PFSK-1 (cell line): ENCODE measurements at regions not wholly inside any gene's neighbourhood (a gene's known extent, or its start where the extent isn't known, plus 50 kb on each side); places are given as distances from the start of the nearest gene placed in this dataset.

ENCODE experiments used
- FOXP2 ChIP-seq: optimal IDR thresholded peaks from 2 replicates; pipeline ENCODE3; 2011; ENCODE audit warnings: borderline replicate concordance, control low read depth, inconsistent platforms; ENCODE audit not compliant: insufficient read depth; ENCODE audit errors: extremely low read length, extremely low read depth
- POLR2AphosphoS5 ChIP-seq: IDR thresholded peaks from 2 replicates; pipeline ENCODE4 v1.6.1; 2012; ENCODE audit warnings: low read depth, mild to moderate bottlenecking, control low read depth, low read length, moderate library complexity
- SIN3A ChIP-seq: IDR thresholded peaks from 2 replicates; pipeline ENCODE4 v1.6.1; 2012; ENCODE audit warnings: mild to moderate bottlenecking, low read length, moderate library complexity, borderline replicate concordance; ENCODE audit not compliant: insufficient read depth
- TAF1 ChIP-seq: IDR thresholded peaks from 2 replicates; pipeline ENCODE4 v1.6.1; 2012; ENCODE audit warnings: low read length, control low read depth, borderline replicate concordance; ENCODE audit not compliant: insufficient read depth
- TF ChIP-seq, protein P1 (sequence below), 2 experiments: IDR thresholded peaks; 2 replicates each; pipeline versions ENCODE4 v1.6.1 to v1.8.0; 2011 to 2012; ENCODE audit warnings: low read depth in 2 of 2, low read length in 2 of 2, control low read depth in 1 of 2, inconsistent platforms in 1 of 2, mild to moderate bottlenecking in 1 of 2, moderate library complexity in 1 of 2; ENCODE audit not compliant: insufficient read depth in 1 of 2

DNA sequence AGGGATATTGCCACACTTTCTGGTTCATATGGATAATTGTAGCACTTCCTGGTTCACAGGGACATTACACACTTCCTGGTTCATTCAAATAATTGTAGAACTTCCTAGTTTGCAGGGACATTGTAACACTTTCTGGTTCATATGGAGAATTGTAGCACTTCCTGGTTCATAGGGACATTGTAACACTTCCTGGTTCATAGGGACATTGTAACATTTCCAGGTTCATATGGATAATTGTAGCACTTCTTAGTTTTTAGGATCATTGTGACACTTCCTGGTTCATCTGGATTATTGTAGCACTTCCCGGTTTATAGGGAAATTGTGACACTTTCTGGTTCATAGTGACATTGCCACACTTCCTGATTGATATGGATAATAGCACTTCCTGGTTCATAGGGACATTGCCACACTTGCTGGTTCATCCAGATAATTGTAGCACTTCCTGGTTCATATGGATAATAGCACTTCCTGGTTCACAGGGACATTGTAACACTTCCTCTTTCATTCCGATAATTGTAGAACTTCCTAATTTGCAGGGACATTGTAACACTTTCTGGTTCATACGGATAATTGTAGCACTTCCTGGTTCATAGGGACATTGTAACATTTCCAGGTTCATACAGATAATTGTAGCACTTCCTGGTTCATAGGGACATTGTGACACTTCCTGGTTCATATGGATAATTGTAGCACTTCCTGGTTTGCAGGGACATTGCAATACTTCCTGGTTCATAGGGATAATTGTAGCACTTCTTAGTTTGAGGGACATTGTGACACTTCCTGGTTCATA is 59.2 kb upstream of the CD99 start:
- TF ChIP-seq FOXP2, result no peak

DNA sequence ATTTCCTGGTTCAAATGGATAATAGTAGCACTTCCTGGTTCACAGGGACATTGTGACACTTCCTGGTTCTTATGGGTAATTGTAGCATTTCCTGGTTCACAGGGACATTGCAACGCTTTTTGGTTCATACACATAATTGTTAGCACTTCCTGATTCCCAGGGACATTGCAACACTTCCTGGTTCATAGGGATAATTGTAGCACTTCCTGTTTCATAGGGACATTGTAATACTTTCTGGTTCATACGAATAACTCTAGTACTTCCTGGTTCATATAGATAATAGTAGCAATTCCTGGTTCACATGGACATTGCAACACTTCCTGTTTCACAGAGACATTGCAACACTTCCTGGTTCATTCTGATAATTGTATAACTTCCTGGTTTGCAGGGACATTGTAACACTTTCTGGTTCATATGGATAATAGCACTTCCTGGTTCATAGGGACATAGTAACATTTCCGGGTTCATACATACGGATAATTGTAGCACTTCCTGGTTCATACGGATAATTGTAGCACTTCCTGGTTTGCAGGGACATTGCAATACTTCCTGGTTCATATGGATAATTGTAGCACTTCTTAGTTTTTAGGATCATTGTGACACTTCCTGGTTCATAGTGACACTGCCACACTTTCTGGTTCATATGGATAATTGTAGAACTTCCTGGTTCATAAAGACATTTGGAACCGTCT is 61.6 kb upstream of the CD99 start:
- TF ChIP-seq, protein P1, sequence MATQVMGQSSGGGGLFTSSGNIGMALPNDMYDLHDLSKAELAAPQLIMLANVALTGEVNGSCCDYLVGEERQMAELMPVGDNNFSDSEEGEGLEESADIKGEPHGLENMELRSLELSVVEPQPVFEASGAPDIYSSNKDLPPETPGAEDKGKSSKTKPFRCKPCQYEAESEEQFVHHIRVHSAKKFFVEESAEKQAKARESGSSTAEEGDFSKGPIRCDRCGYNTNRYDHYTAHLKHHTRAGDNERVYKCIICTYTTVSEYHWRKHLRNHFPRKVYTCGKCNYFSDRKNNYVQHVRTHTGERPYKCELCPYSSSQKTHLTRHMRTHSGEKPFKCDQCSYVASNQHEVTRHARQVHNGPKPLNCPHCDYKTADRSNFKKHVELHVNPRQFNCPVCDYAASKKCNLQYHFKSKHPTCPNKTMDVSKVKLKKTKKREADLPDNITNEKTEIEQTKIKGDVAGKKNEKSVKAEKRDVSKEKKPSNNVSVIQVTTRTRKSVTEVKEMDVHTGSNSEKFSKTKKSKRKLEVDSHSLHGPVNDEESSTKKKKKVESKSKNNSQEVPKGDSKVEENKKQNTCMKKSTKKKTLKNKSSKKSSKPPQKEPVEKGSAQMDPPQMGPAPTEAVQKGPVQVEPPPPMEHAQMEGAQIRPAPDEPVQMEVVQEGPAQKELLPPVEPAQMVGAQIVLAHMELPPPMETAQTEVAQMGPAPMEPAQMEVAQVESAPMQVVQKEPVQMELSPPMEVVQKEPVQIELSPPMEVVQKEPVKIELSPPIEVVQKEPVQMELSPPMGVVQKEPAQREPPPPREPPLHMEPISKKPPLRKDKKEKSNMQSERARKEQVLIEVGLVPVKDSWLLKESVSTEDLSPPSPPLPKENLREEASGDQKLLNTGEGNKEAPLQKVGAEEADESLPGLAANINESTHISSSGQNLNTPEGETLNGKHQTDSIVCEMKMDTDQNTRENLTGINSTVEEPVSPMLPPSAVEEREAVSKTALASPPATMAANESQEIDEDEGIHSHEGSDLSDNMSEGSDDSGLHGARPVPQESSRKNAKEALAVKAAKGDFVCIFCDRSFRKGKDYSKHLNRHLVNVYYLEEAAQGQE (IDR thresholded peaks at IDR 0.05; ENCODE audit: insufficient read depth in 1 of 2, low read depth in 2 of 2, low read length in 2 of 2), result no peak
- TF ChIP-seq SIN3A (no peak), FOXP2 (no peak)

DNA sequence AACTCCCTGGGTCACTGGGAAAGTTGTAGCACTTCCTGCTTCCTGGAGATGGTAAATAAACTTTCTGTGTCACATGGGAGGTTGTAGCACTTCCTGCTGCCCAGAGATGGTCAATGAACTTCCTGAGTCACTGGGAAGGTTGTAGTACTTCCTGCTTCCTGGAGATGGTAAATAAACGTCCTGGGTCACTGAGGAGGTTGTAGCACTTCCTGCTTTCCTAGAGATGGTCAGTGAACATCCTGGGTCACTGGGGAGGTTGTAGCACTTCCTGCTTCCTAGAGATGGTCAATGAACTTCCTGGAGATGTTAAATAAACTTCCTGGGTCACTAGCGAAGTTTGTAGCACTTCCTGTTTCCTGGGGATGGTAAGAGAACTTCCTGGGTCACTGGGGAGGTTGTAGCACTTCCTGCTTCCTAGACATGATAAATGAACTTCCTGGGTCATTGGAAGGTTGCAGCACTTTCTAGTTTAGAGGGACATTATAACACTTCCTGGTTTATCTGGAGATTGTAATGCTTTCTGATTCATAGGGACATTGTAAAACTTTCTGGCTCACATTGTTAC is 62.3 kb upstream of the CD99 start:
- TF ChIP-seq POLR2AphosphoS5 (peak; percentile 42; the same call in 1 of the 2 replicates), SIN3A (peak; percentile 39; the same call in 1 of the 2 replicates), FOXP2 (no peak), TAF1 (peak; percentile 45; the same call in 1 of the 2 replicates)
- TF ChIP-seq, protein P1 (IDR thresholded peaks at IDR 0.05; ENCODE audit: insufficient read depth in 1 of 2, low read depth in 2 of 2, low read length in 2 of 2), result peak in 1 of 2 experiments; percentile 47; a peak in 1 of 4 replicates

DNA sequence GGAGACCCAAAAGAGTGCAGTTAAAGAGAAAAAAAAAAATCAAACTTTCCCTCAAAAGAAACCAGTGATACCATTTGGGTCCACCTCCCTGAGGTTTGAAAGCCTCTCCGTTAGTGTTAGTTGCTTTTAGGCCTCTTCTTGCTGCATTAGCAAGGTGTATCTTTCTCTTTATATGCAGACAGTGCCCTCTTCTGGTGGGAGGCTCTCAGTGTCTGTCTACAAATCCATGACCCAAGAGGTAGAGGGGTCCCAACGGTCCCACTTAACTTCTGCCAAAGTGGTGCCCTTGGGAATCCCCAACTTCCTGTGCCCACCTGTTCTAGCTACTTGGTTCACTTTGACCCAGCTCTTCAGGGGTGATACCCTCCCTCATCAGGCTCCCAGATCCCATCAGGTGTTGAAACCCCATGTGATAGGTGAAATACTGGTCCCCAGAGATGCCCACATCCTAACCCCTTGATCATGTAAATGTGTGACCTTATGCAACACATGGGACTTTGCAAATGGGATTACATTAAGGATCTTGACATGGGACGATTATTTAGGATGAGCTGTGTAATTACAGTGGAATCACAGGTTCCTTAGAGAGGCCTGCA is 63.7 kb upstream of the CD99 start:
- no peak for TF ChIP-seq TAF1
- no peak for TF ChIP-seq SIN3A
- TF ChIP-seq, protein P1 (IDR thresholded peaks at IDR 0.05; ENCODE audit: insufficient read depth in 1 of 2, low read depth in 2 of 2, low read length in 2 of 2), result no peak
- TF ChIP-seq POLR2AphosphoS5, result no peak
- no peak for TF ChIP-seq FOXP2

DNA sequence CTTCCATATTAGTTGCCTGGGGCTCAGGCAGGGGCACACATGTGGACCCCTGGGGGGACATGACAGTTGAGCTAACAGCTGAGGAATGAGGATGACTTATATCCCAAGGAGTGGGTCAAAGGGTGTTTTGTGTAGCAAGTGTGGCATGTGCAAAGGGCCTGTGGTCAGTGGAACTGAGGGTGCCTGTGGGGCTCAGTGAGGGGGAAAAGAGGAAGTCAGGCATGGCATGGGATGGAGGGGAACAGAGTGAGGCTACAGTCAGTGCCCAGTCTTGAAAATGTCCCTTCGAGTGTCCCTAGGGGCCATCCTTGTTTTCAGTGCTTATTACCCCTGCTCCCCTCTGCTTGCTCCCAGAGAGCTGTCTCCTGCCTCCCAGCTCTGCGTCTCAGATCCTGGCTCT is 64.3 kb upstream of the CD99 start:
- no peak for TF ChIP-seq SIN3A

DNA sequence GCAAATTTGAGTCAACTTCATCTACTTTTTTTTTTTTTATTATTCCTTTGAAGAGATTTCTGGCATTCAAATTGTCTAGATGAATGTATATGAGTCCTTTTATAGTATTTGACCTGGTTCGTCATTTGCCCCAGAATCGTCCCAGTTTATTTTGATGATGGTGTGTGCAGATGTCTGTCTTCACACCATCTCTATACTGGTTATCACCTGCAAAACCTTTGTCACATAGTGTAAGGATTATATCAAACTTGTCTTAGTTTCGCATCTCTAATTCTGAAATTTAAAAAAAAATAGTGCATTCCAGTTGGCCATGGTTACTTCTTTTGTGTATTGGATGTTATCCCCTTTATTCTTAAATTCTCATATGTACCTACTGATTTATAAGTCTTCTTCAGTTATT is 70.5 kb upstream of the CD99 start:
- TF ChIP-seq, protein P1 (IDR thresholded peaks at IDR 0.05; ENCODE audit: insufficient read depth in 1 of 2, low read depth in 2 of 2, low read length in 2 of 2), result no peak
- TF ChIP-seq TAF1, result no peak
- no peak for TF ChIP-seq POLR2AphosphoS5
- no peak for TF ChIP-seq SIN3A
- TF ChIP-seq FOXP2, result no peak
